NCI-H446 (cell line): ENCODE measurements at regions not wholly inside any gene's neighbourhood (a gene's known extent, or its start where the extent isn't known, plus 50 kb on each side); places are given as distances from the start of the nearest gene placed in this dataset.

Experiments used
- DNase-seq, 2 experiments: peaks; one replicate each; lab custom pipeline; 2025; lab: John Stamatoyannopoulos, UW

- DNase-seq, result no peak
These were observed 349.3 kb upstream of the SLC14A2 start for GRCh38 chr18:45266023-45266422.

- DNase-seq, result no peak
These were observed 347.7 kb upstream of the SLC14A2 start for GRCh38 chr18:45267622-45268021.

GRCh38 chr18:45268583-45268982, 346.7 kb upstream of the SLC14A2 start:
- no peak for DNase-seq

- no peak for DNase-seq
These were observed 344.9 kb upstream of the SLC14A2 start for GRCh38 chr18:45270289-45270771.

- DNase-seq, result no peak
These were observed 341.2 kb upstream of the SLC14A2 start for GRCh38 chr18:45274026-45274425.

- peak in 1 of 2 experiments; percentile 26 for DNase-seq
These were observed 339.7 kb upstream of the SLC14A2 start for GRCh38 chr18:45275367-45276113.

- DNase-seq, result no peak
These were observed 338.4 kb upstream of the SLC14A2 start for GRCh38 chr18:45276878-45277277.

- no peak for DNase-seq
These were observed 337.4 kb upstream of the SLC14A2 start for GRCh38 chr18:45277908-45278307.

- DNase-seq, result no peak
These were observed 334.6 kb upstream of the SLC14A2 start for GRCh38 chr18:45280481-45281276.

GRCh38 chr18:45282101-45282812, 333.0 kb upstream of the SLC14A2 start:
- no peak for DNase-seq

- DNase-seq, result no peak
These were observed 331.1 kb upstream of the SLC14A2 start for GRCh38 chr18:45284174-45284573.

- DNase-seq, result no peak
These were observed 330.4 kb upstream of the SLC14A2 start for GRCh38 chr18:45284851-45285250.

- DNase-seq, result no peak
These were observed 330.0 kb upstream of the SLC14A2 start for GRCh38 chr18:45285251-45285650.

- no peak for DNase-seq
These were observed 328.8 kb upstream of the SLC14A2 start for GRCh38 chr18:45286431-45286830.

GRCh38 chr18:45287531-45287930, 327.7 kb upstream of the SLC14A2 start:
- no peak for DNase-seq

- DNase-seq, result no peak
These were observed 324.9 kb upstream of the SLC14A2 start for GRCh38 chr18:45290364-45290763.

GRCh38 chr18:45291621-45292615, 323.4 kb upstream of the SLC14A2 start:
- DNase-seq, result peak in 1 of 2 experiments; percentile 14

GRCh38 chr18:45295388-45295787, 319.9 kb upstream of the SLC14A2 start:
- no peak for DNase-seq

- DNase-seq, result no peak
These were observed 316.3 kb upstream of the SLC14A2 start for GRCh38 chr18:45298986-45299385.

GRCh38 chr18:45303026-45303425, 312.2 kb upstream of the SLC14A2 start:
- DNase-seq, result no peak

GRCh38 chr18:45304558-45304957, 310.7 kb upstream of the SLC14A2 start:
- no peak for DNase-seq
